Stimulated activated naive B cell treated with anti-CD40 and anti-IgM and Interleukin-4, amounts not matched to agents 10 μg/mL and 1 μg/mL and 100 μg/mL, for 72 hours (primary cell): ENCODE measurements at regions not wholly inside any gene's neighbourhood (a gene's known extent, or its start where the extent isn't known, plus 50 kb on each side); places are given as distances from the start of the nearest gene placed in this dataset.
"Not testable (repeated sequence)": the region's sequence is repeated elsewhere in the genome, so short reads cannot be mapped to it uniquely, and the experiment has no call there.

Experiments
- ATAC-seq, 2 donors: fragments of 150-1000 bp; cut with Tn5 transposase; replicated peaks; 2 replicates each; pipeline ENCODE4 v1.10.0; 2021; ENCODE audit warnings: moderate library complexity in 1 of 2
- DNase-seq: peaks from one replicate; pipeline ENCODE4 v3.0.0; 2021
- H3K27ac Mint-ChIP-seq: one replicate; pipeline ENCODE4 v1.8.0; 2022; ENCODE audit warnings: mild to moderate bottlenecking, mixed read lengths
- H3K27me3 Mint-ChIP-seq, 2 donors: one replicate each; pipeline ENCODE4 v1.8.0; 2022; ENCODE audit warnings: mixed read lengths in 2 of 2
- H3K36me3 Mint-ChIP-seq, 2 donors: one replicate each; pipeline ENCODE4 v1.8.0; 2022; ENCODE audit warnings: mixed read lengths in 2 of 2, mild to moderate bottlenecking in 1 of 2
- H3K4me1 Mint-ChIP-seq, 2 donors: one replicate each; pipeline ENCODE4 v1.8.0; 2022; ENCODE audit warnings: mixed read lengths in 2 of 2, mild to moderate bottlenecking in 1 of 2
- H3K4me3 Mint-ChIP-seq, 2 donors: one replicate each; pipeline ENCODE4 v1.8.0; 2022; ENCODE audit warnings: mild to moderate bottlenecking in 2 of 2, mixed read lengths in 2 of 2, moderate library complexity in 1 of 2
- H3K9me3 Mint-ChIP-seq, 2 donors: one replicate each; pipeline ENCODE4 v1.8.0; 2022; ENCODE audit warnings: mixed read lengths in 2 of 2, mild to moderate bottlenecking in 1 of 2

DNA sequence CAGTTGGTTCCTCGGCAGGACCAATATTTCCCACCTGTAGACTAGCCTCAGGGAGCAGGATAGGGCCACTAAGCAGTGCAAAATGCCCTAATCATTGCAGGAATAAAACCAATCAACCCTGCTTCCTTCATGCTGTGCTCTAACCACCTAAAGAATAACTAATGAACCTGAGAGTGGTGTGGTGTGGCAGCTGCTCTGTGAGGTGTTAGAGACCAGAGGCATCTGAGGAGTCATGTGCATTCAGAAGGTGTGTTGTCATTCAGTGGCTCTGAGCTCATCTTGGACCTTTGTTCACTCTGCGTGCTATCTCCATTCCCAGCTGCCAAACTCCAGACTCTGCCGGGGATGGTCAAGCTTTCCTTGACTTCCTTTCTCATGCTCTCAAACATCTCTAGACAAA is 136.7 kb upstream of the EGLN3 start:
- Mint-ChIP-seq H3K4me3 (no peak overlapping the region), H3K27ac (no peak overlapping the region), H3K4me1 (peaks cover 0 to 4% of the 10 kb centered on the region in 2 donors), H3K36me3 (no peaks in the 10 kb centered on the region), H3K9me3 (no peaks in the 10 kb centered on the region), H3K27me3 (peaks cover 0 to 10% of the 10 kb centered on the region in 2 donors)
- DNase-seq = no peak
- peak; percentile 53 to 57 for ATAC-seq

DNA sequence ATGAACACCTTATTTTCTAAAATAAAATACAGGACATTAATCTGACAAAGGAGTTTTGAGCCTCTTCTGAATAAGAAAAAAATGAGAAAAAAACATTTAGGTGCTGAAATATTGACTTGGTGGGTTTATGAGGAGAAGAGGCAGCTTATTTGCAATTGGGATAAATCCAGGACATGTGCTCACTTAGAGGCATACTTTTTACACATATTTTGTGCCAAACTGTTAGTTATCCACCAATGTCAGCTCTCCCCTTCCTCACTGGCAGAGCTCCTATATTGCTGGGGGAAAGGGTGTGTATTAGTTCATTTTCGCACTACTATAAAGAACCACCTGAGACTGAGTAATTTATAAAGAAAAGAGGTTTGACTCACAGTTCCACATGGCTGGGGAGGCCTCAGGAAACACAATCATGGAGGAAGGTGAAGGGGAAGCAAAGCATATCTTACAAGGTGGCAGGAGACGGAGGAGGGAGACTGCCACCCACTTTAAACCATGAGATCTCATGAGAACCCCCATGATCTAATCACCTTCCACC is 135.4 kb upstream of the EGLN3 start:
- H3K4me3 Mint-ChIP-seq = no peak overlapping the region

DNA sequence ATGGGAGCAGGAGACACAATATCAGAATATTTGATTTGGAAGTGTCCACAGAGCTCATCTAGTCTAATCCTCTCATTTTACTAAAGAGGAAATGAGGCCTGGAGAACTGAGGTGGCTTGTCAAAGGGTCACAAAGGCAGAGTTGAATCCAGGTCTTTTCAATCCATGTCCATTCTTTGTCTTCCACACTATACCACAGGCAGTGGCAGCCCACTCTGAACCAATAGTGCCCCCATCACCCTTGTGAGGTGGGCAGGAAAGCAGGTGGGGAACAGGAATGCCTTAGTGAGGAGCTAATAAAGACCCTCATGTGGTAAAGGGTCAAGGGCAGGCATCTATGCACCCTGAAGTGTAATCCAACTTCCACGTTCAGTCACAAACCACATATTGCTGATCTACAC is 134.8 kb upstream of the EGLN3 start:
- H3K27ac Mint-ChIP-seq = no peak overlapping the region
- H3K36me3 Mint-ChIP-seq = no peaks in the 10 kb centered on the region
- H3K4me3 Mint-ChIP-seq = no peak overlapping the region
- H3K9me3 Mint-ChIP-seq = no peaks in the 10 kb centered on the region
- ATAC-seq (no peak), DNase-seq (no peak)
- H3K27me3 Mint-ChIP-seq = peaks cover 8 to 18% of the 10 kb centered on the region in 2 donors
- H3K4me1 Mint-ChIP-seq = peaks cover 0 to 5% of the 10 kb centered on the region in 2 donors

More for the DNA sequence above, 135.4 kb upstream of the EGLN3 start:
- no peaks in the 10 kb centered on the region for H3K36me3 Mint-ChIP-seq
- peaks cover 0 to 5% of the 10 kb centered on the region in 2 donors for H3K4me1 Mint-ChIP-seq
- H3K9me3 Mint-ChIP-seq = no peaks in the 10 kb centered on the region
- ATAC-seq (peak; percentile 21 to 61), DNase-seq (no peak)
- peaks cover 5 to 15% of the 10 kb centered on the region in 2 donors for H3K27me3 Mint-ChIP-seq
- no peak overlapping the region for H3K27ac Mint-ChIP-seq

DNA sequence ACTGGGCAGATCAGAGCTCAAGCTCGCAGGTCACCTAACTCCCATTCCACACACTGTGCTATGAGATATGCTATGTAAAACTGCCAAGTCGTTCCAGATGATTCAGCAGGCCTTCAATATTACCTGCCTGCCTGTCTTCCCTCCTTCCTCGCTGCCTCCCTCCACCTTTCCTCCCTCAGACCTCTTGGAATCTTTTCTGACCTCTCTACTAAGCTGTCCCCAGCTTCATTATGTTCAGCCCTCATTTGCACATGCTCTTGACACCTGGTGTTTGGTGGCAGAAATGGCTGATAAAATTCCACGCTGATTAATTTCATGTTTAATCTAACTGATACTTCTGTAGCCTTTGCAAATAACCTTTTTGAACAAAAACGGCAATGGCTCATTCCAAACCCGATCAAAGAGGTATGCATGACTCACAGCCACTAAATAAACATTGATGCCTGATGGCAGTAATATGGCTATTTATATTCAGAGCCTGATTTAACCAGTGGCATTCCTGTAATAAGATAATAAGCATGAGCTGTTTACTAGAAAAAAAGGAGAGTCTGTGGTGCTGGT is 130.8 kb upstream of the EGLN3 start:
- Mint-ChIP-seq H3K4me3 (no peak overlapping the region), H3K27ac (no peak overlapping the region), H3K9me3 (no peaks in the 10 kb centered on the region), H3K36me3 (no peaks in the 10 kb centered on the region), H3K27me3 (peaks cover 11 to 21% of the 10 kb centered on the region in 2 donors), H3K4me1 (peaks cover 5 to 8% of the 10 kb centered on the region in 2 donors)
- ATAC-seq (no peak), DNase-seq (no peak)

DNA sequence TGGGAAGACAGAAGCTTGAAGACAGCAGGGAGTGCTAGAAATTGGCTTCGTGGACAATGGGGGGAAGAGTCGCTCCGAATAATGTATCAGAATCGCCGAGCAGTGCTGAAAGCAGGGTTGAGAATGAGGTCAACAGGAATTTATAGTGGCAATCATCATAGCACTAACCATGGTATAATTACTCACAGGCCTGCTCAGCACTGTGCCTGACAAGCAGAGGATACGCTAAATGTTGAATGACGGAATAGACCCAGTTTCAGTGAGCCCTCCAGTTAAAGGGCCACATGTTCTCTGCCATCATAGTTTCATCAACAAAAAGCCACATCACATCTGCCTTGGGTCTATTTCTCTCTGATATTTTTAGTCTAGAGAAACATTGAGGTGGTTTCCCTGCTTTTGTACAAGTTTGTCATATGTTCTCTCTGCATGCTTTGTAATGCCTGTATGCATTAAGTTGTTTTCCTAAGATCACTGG is 130.3 kb upstream of the EGLN3 start:
- Mint-ChIP-seq H3K27ac (no peak overlapping the region), H3K9me3 (no peaks in the 10 kb centered on the region), H3K4me3 (no peak overlapping the region), H3K4me1 (peaks cover 5 to 6% of the 10 kb centered on the region in 2 donors), H3K27me3 (peaks cover 11 to 21% of the 10 kb centered on the region in 2 donors), H3K36me3 (no peaks in the 10 kb centered on the region)
- DNase-seq (no peak), ATAC-seq (no peak)

DNA sequence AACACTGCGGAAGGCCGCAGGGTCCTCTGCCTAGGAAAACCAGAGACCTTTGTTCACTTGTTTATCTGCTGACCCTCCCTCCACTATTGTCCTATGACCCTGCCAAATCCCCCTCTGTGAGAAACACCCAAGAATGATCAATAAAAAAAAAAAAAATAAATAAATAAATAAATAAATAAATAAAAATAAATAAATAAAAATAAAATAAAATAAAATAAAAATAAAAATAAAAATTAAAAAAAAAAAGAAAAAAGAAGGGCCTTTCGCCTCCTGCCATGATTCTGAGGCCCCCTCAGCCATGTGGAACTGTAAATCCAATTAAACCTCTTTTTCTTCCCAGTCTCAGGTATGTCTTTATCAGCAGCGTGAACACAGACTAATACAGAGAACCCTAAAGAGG is 128.8 kb upstream of the EGLN3 start:
- H3K9me3 Mint-ChIP-seq, H3K4me3 Mint-ChIP-seq, H3K36me3 Mint-ChIP-seq, DNase-seq, H3K27ac Mint-ChIP-seq, ATAC-seq: not testable (repeated sequence)
- Mint-ChIP-seq H3K4me1 (peaks cover 6 to 14% of the 10 kb centered on the region in 2 donors), H3K27me3 (peaks cover 11 to 20% of the 10 kb centered on the region in 2 donors)

DNA sequence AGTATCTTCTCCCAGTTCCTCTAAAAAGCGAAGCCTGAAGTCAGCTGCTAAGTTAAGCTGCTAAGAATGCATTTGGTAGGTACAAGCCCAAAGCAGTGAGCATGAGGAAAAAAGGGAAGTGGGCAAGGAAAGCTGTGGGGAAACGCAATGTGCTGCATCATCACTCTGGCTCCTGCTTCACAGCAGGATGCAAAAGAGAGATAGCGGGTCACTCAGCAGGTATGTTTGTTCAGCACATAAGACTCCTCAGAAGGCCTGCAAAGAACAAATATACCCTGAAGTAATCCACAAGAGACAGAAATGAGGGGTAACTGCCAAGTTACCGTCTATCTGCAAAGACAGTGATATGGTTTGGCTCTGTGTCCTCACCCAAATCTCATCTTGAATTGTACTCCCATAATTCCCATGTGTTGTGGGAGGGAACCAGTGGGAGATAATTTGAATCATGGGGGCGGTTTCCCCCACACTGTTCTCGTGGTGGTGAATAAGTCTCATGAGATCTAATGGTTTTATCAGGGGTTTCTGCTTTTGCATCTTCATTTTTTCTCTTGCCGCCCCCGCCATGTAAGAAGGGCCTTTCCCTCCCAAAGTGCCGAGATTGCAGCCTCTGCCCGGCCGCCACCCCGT is 127.4 kb upstream of the EGLN3 start:
- ATAC-seq = peak; percentile 43 to 44
- Mint-ChIP-seq H3K27me3 (peaks cover 11% of the 10 kb centered on the region in 2 donors), H3K27ac (no peak overlapping the region), H3K9me3 (no peaks in the 10 kb centered on the region), H3K4me3 (no peak overlapping the region), H3K4me1 (peaks cover 6 to 14% of the 10 kb centered on the region in 2 donors), H3K36me3 (no peaks in the 10 kb centered on the region)
- no peak for DNase-seq

DNA sequence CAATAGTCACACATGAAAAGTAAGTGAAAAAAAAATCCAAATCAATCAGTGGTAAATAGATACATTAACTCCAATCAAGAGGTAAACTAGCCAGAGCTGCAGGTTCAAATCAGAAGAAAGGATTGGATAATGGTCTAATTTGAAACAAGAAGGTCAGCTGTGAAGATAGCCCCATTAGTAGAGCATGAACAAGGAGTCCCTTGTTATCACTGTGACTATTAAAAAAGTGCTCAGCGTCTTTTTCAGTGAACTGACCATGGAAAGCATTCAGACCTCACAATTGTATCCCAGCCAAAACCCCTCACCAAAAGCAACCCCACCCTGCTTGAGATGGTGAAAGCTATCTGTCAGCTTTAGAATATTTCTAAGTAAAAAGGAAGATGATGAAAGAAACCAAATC is 125.0 kb upstream of the EGLN3 start:
- H3K27me3 Mint-ChIP-seq = peaks cover 4% of the 10 kb centered on the region in 2 donors
- no peak overlapping the region for H3K4me3 Mint-ChIP-seq
- peaks cover 5 to 14% of the 10 kb centered on the region in 2 donors for H3K4me1 Mint-ChIP-seq
- no peaks in the 10 kb centered on the region for H3K36me3 Mint-ChIP-seq
- no peak for DNase-seq
- no peak overlapping the region for H3K27ac Mint-ChIP-seq
- H3K9me3 Mint-ChIP-seq = peaks cover 6 to 10% of the 10 kb centered on the region in 2 donors
- no peak for ATAC-seq

DNA sequence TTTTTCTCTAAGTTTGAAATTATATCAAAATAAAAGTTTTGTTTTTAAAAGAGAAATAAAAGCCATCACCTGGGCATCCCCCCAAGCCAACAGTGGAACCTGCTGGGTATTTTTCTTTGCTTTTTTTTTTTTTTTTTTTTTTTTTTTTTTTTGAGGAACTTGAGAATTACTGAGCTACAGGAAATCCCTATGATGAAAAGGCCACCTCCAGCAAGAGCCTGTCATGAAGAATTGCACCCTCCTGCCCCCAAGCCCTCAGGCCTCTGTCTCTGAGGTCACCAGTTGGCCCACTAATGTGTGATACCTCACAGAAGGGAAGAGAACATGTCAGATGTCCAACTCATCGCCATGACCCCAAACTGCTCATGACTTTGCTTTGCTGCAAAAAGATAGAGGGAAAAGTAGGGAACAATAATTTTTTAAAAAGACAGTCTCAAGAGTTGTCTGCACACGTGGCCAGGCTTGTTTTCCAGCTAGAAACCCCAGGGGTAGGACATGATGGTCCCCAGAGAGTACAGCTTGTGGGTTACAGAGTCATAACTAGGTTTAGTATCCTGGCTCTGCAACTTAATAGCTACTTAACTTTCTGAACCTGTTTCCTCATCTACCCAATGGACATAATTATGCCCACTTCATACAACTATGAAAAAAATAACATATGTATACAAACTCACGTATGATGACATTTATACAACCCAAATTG is 124.3 kb upstream of the EGLN3 start:
- peaks cover 5 to 14% of the 10 kb centered on the region in 2 donors for H3K4me1 Mint-ChIP-seq
- peaks cover 6 to 10% of the 10 kb centered on the region in 2 donors for H3K9me3 Mint-ChIP-seq
- ATAC-seq (peak; percentile 84 to 89), DNase-seq (no peak)
- H3K27me3 Mint-ChIP-seq = no peaks in the 10 kb centered on the region
- no peaks in the 10 kb centered on the region for H3K36me3 Mint-ChIP-seq
- no peak overlapping the region for H3K4me3 Mint-ChIP-seq
- peak overlapping the region; percentile 34 for H3K27ac Mint-ChIP-seq

DNA sequence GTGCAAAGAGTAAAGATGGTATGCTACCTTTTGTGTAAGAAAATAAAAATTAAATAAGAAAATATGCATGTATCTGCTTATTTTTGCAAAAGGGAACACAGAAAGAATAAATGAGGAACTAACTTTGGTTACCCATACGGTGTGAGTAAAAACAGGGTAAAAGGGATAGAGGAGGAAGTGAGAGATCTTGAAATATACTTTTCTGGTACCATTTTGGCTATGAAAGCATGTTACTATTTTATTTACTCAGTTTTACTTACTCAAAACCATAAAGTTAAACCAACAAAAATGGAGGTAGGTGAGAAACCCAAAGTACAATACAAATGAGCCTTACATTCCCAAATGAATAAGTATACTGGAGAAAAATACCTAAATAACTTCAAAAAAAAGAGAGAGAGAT is 122.0 kb upstream of the EGLN3 start:
- no peak for DNase-seq
- no peak overlapping the region for H3K27ac Mint-ChIP-seq
- H3K4me1 Mint-ChIP-seq = peaks cover 2 to 11% of the 10 kb centered on the region in 2 donors
- peaks cover 6 to 10% of the 10 kb centered on the region in 2 donors for H3K9me3 Mint-ChIP-seq
- H3K4me3 Mint-ChIP-seq = no peak overlapping the region
- ATAC-seq = no peak
- H3K27me3 Mint-ChIP-seq = no peaks in the 10 kb centered on the region
- H3K36me3 Mint-ChIP-seq = no peaks in the 10 kb centered on the region

DNA sequence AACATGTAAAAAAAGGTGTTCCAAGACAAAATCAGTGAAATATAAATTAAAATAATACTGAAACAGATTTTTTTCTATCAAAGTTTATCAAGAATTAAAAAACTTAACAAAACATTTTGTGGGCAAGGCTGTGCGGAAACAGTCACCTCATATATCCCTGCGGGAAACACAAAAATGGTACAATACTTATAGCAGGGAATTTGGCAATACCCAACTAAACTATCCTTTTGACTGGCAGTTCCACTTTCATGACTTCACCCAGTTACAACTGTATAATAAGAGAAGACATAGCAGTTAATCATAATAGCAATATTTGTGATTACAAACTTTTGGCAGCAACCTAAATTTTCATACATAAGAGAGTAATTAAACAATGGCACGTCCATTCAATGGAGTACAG is 121.5 kb upstream of the EGLN3 start:
- H3K36me3 Mint-ChIP-seq = no peaks in the 10 kb centered on the region
- DNase-seq (no peak), ATAC-seq (no peak)
- H3K4me3 Mint-ChIP-seq = no peak overlapping the region
- H3K27ac Mint-ChIP-seq = no peak overlapping the region
- H3K9me3 Mint-ChIP-seq = peaks cover 7 to 10% of the 10 kb centered on the region in 2 donors
- no peaks in the 10 kb centered on the region for H3K27me3 Mint-ChIP-seq
- peaks cover 0 to 9% of the 10 kb centered on the region in 2 donors for H3K4me1 Mint-ChIP-seq

DNA sequence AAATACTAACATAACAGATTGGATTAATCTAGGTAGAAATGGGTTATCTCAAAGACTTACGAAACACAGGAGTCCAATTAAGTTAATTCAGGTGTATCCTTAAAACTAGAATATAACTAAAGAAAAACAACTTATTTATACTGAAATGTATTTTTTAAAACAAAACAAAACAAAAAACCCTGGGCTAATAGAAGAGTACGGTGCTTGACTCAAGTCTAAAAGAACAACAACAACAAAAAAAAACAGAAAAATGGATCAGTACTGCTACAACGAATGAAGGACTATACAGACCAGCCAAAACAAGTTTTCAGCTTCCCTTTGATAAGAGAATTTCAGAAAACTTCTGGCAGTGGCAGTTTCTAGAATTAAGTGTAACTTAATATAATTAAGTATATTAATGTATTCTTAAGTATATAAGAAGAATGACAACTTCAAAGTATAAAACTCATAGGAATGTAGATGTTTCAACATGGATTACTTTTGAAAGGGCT is 120.1 kb upstream of the EGLN3 start:
- Mint-ChIP-seq H3K9me3 (peaks cover 8 to 10% of the 10 kb centered on the region in 2 donors), H3K4me3 (no peak overlapping the region), H3K27me3 (no peaks in the 10 kb centered on the region), H3K4me1 (peaks cover 0 to 9% of the 10 kb centered on the region in 2 donors), H3K27ac (no peak overlapping the region), H3K36me3 (no peaks in the 10 kb centered on the region)
- DNase-seq (no peak), ATAC-seq (no peak)

DNA sequence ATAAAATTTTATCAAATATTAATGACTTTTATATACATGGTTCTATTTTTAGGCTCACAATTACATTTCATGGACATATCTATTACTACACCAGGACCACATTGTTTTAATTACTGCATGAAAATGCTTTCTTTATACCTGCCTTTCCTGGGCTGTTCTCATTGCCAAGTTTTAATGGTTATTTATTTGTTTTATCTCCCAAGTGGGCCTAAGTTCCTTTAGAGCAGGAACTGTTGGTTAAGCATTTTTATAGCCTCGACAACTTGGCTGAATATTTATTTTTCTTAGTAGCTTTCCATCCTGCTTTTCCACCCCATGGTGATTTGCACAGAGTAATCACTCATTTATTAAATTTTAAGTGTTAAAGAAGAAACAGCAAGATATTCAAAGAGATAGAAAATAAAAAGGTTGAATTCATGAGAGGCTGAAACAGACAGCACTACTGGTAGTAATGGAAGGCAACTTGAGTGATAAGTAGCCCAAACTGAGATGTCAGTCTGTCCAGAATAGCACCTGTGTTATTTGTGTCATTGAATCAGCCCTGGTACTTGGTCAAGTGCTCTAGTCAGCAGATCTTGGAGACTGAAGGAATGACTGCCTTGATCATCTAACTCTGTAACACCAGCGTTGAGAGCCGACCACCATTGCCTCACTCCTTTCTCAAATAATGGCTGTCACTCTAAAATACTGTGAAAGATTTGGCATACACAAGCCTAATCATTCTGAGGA is 119.1 kb upstream of the EGLN3 start:
- peaks cover 8 to 10% of the 10 kb centered on the region in 2 donors for H3K9me3 Mint-ChIP-seq
- no peak overlapping the region for H3K27ac Mint-ChIP-seq
- H3K27me3 Mint-ChIP-seq = no peaks in the 10 kb centered on the region
- H3K4me1 Mint-ChIP-seq = peaks cover 0 to under 1% of the 10 kb centered on the region in 2 donors
- no peaks in the 10 kb centered on the region for H3K36me3 Mint-ChIP-seq
- DNase-seq (no peak), ATAC-seq (no peak)
- H3K4me3 Mint-ChIP-seq = no peak overlapping the region

DNA sequence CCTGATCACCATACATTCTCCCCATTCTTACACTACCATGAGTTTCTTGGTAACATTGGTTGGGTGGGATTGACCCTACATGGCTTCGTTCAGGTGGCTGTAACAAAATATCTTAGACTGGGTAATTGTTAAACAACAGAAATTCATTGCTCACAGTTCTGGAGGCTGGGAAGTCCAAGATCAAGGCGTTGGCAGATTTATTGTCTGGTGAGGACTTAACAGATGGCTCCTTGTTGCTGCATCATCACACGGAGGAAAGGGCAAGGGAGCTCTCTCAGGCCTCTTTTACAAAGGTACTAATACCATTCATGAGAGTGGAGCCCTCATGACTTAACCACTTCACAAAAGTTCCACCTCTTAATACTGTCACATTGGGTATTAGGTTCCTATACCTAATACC is 116.7 kb upstream of the EGLN3 start:
- Mint-ChIP-seq H3K9me3 (peaks cover 6% of the 10 kb centered on the region in 2 donors), H3K27me3 (no peaks in the 10 kb centered on the region), H3K36me3 (no peaks in the 10 kb centered on the region), H3K4me3 (no peak overlapping the region), H3K4me1 (no peaks in the 10 kb centered on the region), H3K27ac (no peak overlapping the region)
- ATAC-seq (no peak), DNase-seq (no peak)
